DND-41 (cell line): ENCODE measurements at regions not wholly inside any gene's neighbourhood (a gene's known extent, or its start where the extent isn't known, plus 50 kb on each side); places are given as distances from the start of the nearest gene placed in this dataset.

Experiments
- ATAC-seq: fragments of 200-7000 bp; cut with Tn5 transposase; 3 replicates; pipeline ENCODE4 v1.9.1; 2021; ENCODE audit warnings: low read depth; ENCODE audit not compliant: insufficient read depth
- DNase-seq: peaks from one replicate; pipeline ENCODE4 v3.0.0-alpha.2; 2020
- H2AFZ ChIP-seq: 2 replicates; pipeline ENCODE4 v1.6.0; 2012; ENCODE audit warnings: low read depth, low read length
- H3K27ac ChIP-seq: 2 replicates; pipeline ENCODE4 v1.5.1; 2012; ENCODE audit warnings: low read length, inconsistent platforms
- H3K27me3 ChIP-seq: fragments of 200-600 bp; sonication (generic); 2 replicates; pipeline ENCODE4 v1.6.0; 2012; ENCODE audit warnings: low read length, mild to moderate bottlenecking, inconsistent platforms; ENCODE audit not compliant: insufficient read depth, poor library complexity
- H3K36me3 ChIP-seq: 2 replicates; pipeline ENCODE4 v1.5.1; 2012; ENCODE audit warnings: low read length, inconsistent platforms; ENCODE audit not compliant: insufficient read depth
- H3K4me1 ChIP-seq: 2 replicates; pipeline ENCODE4 v1.5.1; 2012; ENCODE audit warnings: mild to moderate bottlenecking, low read length; ENCODE audit not compliant: insufficient read depth
- H3K4me2 ChIP-seq: 2 replicates; pipeline ENCODE4 v1.6.0; 2012; ENCODE audit warnings: mild to moderate bottlenecking, moderate library complexity, low read length, inconsistent platforms; ENCODE audit not compliant: insufficient read depth
- H3K4me3 ChIP-seq, 2 experiments: fragments of 200-600 bp in 1 of 2; shearing (Covaris generic) in 1 of 2; 2 replicates each; pipeline ENCODE4 v1.5.1; 2012 to 2016; ENCODE audit warnings: inconsistent platforms in 2 of 2, low read length in 2 of 2, mild to moderate bottlenecking in 2 of 2, low read depth in 1 of 2, moderate library complexity in 1 of 2
- H3K79me2 ChIP-seq: 2 replicates; pipeline ENCODE4 v1.6.0; 2012; ENCODE audit warnings: low read length, inconsistent platforms; ENCODE audit not compliant: insufficient read depth
- H3K9ac ChIP-seq: 2 replicates; pipeline ENCODE4 v1.6.0; 2012; ENCODE audit warnings: low read depth, mild to moderate bottlenecking, inconsistent platforms, low read length, moderate library complexity
- H3K9me3 ChIP-seq: 2 replicates; pipeline ENCODE4 v1.5.1; 2012; ENCODE audit warnings: low read length, moderate library complexity, mild to moderate bottlenecking, inconsistent platforms; ENCODE audit not compliant: insufficient read depth, severe bottlenecking
- H4K20me1 ChIP-seq: 2 replicates; pipeline ENCODE4 v1.6.0; 2012; ENCODE audit warnings: low read length; ENCODE audit not compliant: insufficient read depth
- CTCF ChIP-seq: IDR thresholded peaks from 2 replicates; pipeline ENCODE4 v1.5.1; 2012; ENCODE audit warnings: borderline replicate concordance, low read length, moderate library complexity, mild to moderate bottlenecking; ENCODE audit not compliant: poor library complexity, severe bottlenecking; ENCODE audit errors: extremely low read depth
- EZH2 ChIP-seq: IDR thresholded peaks from 3 replicates; pipeline ENCODE4 v1.6.1; 2012; ENCODE audit warnings: borderline replicate concordance, low read depth, mild to moderate bottlenecking, moderate library complexity, low read length, inconsistent platforms; ENCODE audit not compliant: severe bottlenecking

- Histone ChIP-seq H3K27me3 (no peaks in the 10 kb centered on the region), H3K36me3 (no peaks in the 10 kb centered on the region), H3K27ac (no peak overlapping the region), H3K4me2 (no peak overlapping the region), H3K4me3 (no peak overlapping the region), H4K20me1 (no peaks in the 10 kb centered on the region), H3K79me2 (no peaks in the 10 kb centered on the region), H2AFZ (no peak overlapping the region), H3K9me3 (no peaks in the 10 kb centered on the region), H3K4me1 (no peaks in the 10 kb centered on the region), H3K9ac (no peak overlapping the region)
- ATAC-seq, result no peak
- DNase-seq, result no peak
- no peak for TF ChIP-seq EZH2
- TF ChIP-seq CTCF, result no peak
These were observed 1188.5 kb upstream of the NRXN1 start for GRCh38 chr2:52220393-52220792.

- Histone ChIP-seq H3K9ac (no peak overlapping the region), H3K4me1 (no peaks in the 10 kb centered on the region), H4K20me1 (no peaks in the 10 kb centered on the region), H2AFZ (no peak overlapping the region), H3K9me3 (no peaks in the 10 kb centered on the region), H3K27me3 (no peaks in the 10 kb centered on the region), H3K4me3 (no peak overlapping the region), H3K27ac (no peak overlapping the region), H3K36me3 (no peaks in the 10 kb centered on the region), H3K4me2 (no peak overlapping the region), H3K79me2 (no peaks in the 10 kb centered on the region)
- TF ChIP-seq CTCF, result no peak
- TF ChIP-seq EZH2, result no peak
- DNase-seq, result no peak
- ATAC-seq, result no peak
These were observed 1178.7 kb upstream of the NRXN1 start for GRCh38 chr2:52210611-52211010.

GRCh38 chr2:52210161-52210560 is 1178.2 kb upstream of the NRXN1 start:
- H4K20me1 ChIP-seq, result no peaks in the 10 kb centered on the region
- no peak for DNase-seq
- H3K79me2 ChIP-seq, result no peaks in the 10 kb centered on the region
- no peak overlapping the region for H2AFZ ChIP-seq
- H3K4me2 ChIP-seq, result no peak overlapping the region
- no peak overlapping the region for H3K27ac ChIP-seq
- no peaks in the 10 kb centered on the region for H3K9me3 ChIP-seq
- no peak overlapping the region for H3K9ac ChIP-seq
- TF ChIP-seq CTCF (no peak), EZH2 (no peak)
- no peaks in the 10 kb centered on the region for H3K4me1 ChIP-seq
- ATAC-seq, result no peak
- H3K36me3 ChIP-seq, result no peaks in the 10 kb centered on the region
- no peak overlapping the region for H3K4me3 ChIP-seq
- H3K27me3 ChIP-seq, result no peaks in the 10 kb centered on the region

GRCh38 chr2:52194342-52194741 is 1162.4 kb upstream of the NRXN1 start:
- Histone ChIP-seq H3K79me2 (no peaks in the 10 kb centered on the region), H3K9ac (no peak overlapping the region), H4K20me1 (no peaks in the 10 kb centered on the region), H3K9me3 (no peaks in the 10 kb centered on the region), H3K27me3 (no peaks in the 10 kb centered on the region), H3K4me1 (no peaks in the 10 kb centered on the region), H3K4me3 (no peak overlapping the region), H3K36me3 (no peaks in the 10 kb centered on the region), H2AFZ (no peak overlapping the region), H3K27ac (no peak overlapping the region), H3K4me2 (no peak overlapping the region)
- ATAC-seq, result no peak
- TF ChIP-seq EZH2 (no peak), CTCF (no peak)
- no peak for DNase-seq
